Activated naive CD4-positive, alpha-beta T cell treated with anti-CD3 and anti-CD28 coated beads for 36 hours (primary cell): ENCODE measurements at regions not wholly inside any gene's neighbourhood (a gene's known extent, or its start where the extent isn't known, plus 50 kb on each side); places are given as distances from the start of the nearest gene placed in this dataset.

ENCODE experiments used
- CTCF ChIA-PET: fragments of 350-600 bp; sonication (Branson Sonifier 250); formaldehyde crosslinking; loops from one replicate; lab custom pipeline; 2021; ENCODE audit warnings: antibody characterized with exemption; lab: Charles Lee
- DNase-seq: peaks from one replicate; pipeline ENCODE4 v3.0.0-alpha.2; 2020
- H3K27ac Mint-ChIP-seq: one replicate; pipeline ENCODE4 v1.8.0; 2021; ENCODE audit warnings: mild to moderate bottlenecking, mixed read lengths
- H3K27me3 Mint-ChIP-seq: one replicate; pipeline ENCODE4 v1.8.0; 2021; ENCODE audit warnings: low read depth, mixed read lengths
- H3K36me3 Mint-ChIP-seq: one replicate; pipeline ENCODE4 v1.8.0; 2021; ENCODE audit warnings: low read depth, mixed read lengths
- H3K4me1 Mint-ChIP-seq: one replicate; pipeline ENCODE4 v1.8.0; 2021; ENCODE audit warnings: low read depth, mixed read lengths
- H3K4me3 Mint-ChIP-seq: one replicate; pipeline ENCODE4 v1.8.0; 2021; ENCODE audit warnings: mild to moderate bottlenecking, moderate library complexity, mixed read lengths
- H3K9me3 Mint-ChIP-seq: one replicate; pipeline ENCODE4 v1.8.0; 2021; ENCODE audit warnings: mixed read lengths
- intact Hi-C: fragments of 100-400 bp; cut with micrococcal nuclease; formaldehyde crosslinking; loops from one replicate; pipeline ENCODE4 v1.15.1; 2023

- peaks cover 35% of the 10 kb centered on the region for H3K4me1 Mint-ChIP-seq
- intact Hi-C loops: no loop called here
These were observed 115.2 kb upstream of the ATP1A1 start for GRCh38 chr1:116257836-116258235.

GRCh38 chr1:116258668-116259419 lies 114.2 kb upstream of the ATP1A1 start:
- Mint-ChIP-seq H3K4me3 (no peak overlapping the region), H3K9me3 (no peaks in the 10 kb centered on the region), H3K36me3 (no peaks in the 10 kb centered on the region), H3K27me3 (no peaks in the 10 kb centered on the region), H3K4me1 (peaks cover 39% of the 10 kb centered on the region), H3K27ac (no peak overlapping the region)
- no peak for DNase-seq
- intact Hi-C loops: no loop called here
- CTCF ChIA-PET: no interaction called here

More at GRCh38 chr1:116257836-116258235, 115.2 kb upstream of the ATP1A1 start:
- H3K9me3 Mint-ChIP-seq: no peaks in the 10 kb centered on the region
- CTCF ChIA-PET: no interaction called here
- H3K27ac Mint-ChIP-seq: no peak overlapping the region
- no peak overlapping the region for H3K4me3 Mint-ChIP-seq
- no peaks in the 10 kb centered on the region for H3K27me3 Mint-ChIP-seq
- no peaks in the 10 kb centered on the region for H3K36me3 Mint-ChIP-seq
- DNase-seq: no peak

- H3K9me3 Mint-ChIP-seq: no peaks in the 10 kb centered on the region
These were observed 113.4 kb upstream of the ATP1A1 start for GRCh38 chr1:116259663-116260062.

GRCh38 chr1:116260115-116260514 lies 112.9 kb upstream of the ATP1A1 start:
- Mint-ChIP-seq H3K4me3 (no peak overlapping the region), H3K4me1 (peaks cover 32% of the 10 kb centered on the region)
- intact Hi-C loops: no loop called here

More at GRCh38 chr1:116259663-116260062, 113.4 kb upstream of the ATP1A1 start:
- no peak overlapping the region for H3K27ac Mint-ChIP-seq
- intact Hi-C loops: no loop called here
- H3K4me1 Mint-ChIP-seq: peaks cover 37% of the 10 kb centered on the region
- CTCF ChIA-PET: no interaction called here
- H3K4me3 Mint-ChIP-seq: no peak overlapping the region
- no peaks in the 10 kb centered on the region for H3K27me3 Mint-ChIP-seq
- no peaks in the 10 kb centered on the region for H3K36me3 Mint-ChIP-seq
- no peak for DNase-seq

GRCh38 chr1:116260621-116261020 lies 112.4 kb upstream of the ATP1A1 start:
- Mint-ChIP-seq H3K4me1 (peaks cover 32% of the 10 kb centered on the region), H3K27me3 (no peaks in the 10 kb centered on the region), H3K4me3 (no peak overlapping the region), H3K9me3 (no peaks in the 10 kb centered on the region), H3K27ac (no peak overlapping the region), H3K36me3 (no peaks in the 10 kb centered on the region)
- intact Hi-C loops: no loop called here
- CTCF ChIA-PET: no interaction called here
- no peak for DNase-seq

More at GRCh38 chr1:116260115-116260514, 112.9 kb upstream of the ATP1A1 start:
- H3K36me3 Mint-ChIP-seq: no peaks in the 10 kb centered on the region
- CTCF ChIA-PET: no interaction called here
- no peak overlapping the region for H3K27ac Mint-ChIP-seq
- no peaks in the 10 kb centered on the region for H3K9me3 Mint-ChIP-seq
- H3K27me3 Mint-ChIP-seq: no peaks in the 10 kb centered on the region
- DNase-seq: no peak

GRCh38 chr1:116261227-116261626 lies 111.8 kb upstream of the ATP1A1 start:
- CTCF ChIA-PET: no interaction called here
- H3K36me3 Mint-ChIP-seq: no peaks in the 10 kb centered on the region
- peaks cover 32% of the 10 kb centered on the region for H3K4me1 Mint-ChIP-seq
- no peak overlapping the region for H3K4me3 Mint-ChIP-seq
- H3K27ac Mint-ChIP-seq: no peak overlapping the region
- intact Hi-C loops: no loop called here
- DNase-seq: no peak
- no peaks in the 10 kb centered on the region for H3K27me3 Mint-ChIP-seq
- no peaks in the 10 kb centered on the region for H3K9me3 Mint-ChIP-seq

- Mint-ChIP-seq H3K36me3 (no peaks in the 10 kb centered on the region), H3K9me3 (no peaks in the 10 kb centered on the region), H3K4me1 (peaks cover 30% of the 10 kb centered on the region), H3K4me3 (no peak overlapping the region), H3K27me3 (no peaks in the 10 kb centered on the region), H3K27ac (no peak overlapping the region)
- no peak for DNase-seq
- CTCF ChIA-PET: no interaction called here
- intact Hi-C loops: no loop called here
These were observed 110.6 kb upstream of the ATP1A1 start for GRCh38 chr1:116262207-116262994.

GRCh38 chr1:116262995-116263385 lies 110.1 kb upstream of the ATP1A1 start:
- DNase-seq: no peak
- Mint-ChIP-seq H3K9me3 (no peaks in the 10 kb centered on the region), H3K4me1 (peaks cover 31% of the 10 kb centered on the region), H3K36me3 (no peaks in the 10 kb centered on the region), H3K4me3 (no peak overlapping the region), H3K27me3 (no peaks in the 10 kb centered on the region), H3K27ac (no peak overlapping the region)
- CTCF ChIA-PET: no interaction called here
- intact Hi-C loops: no loop called here

- H3K4me1 Mint-ChIP-seq: peaks cover 29% of the 10 kb centered on the region
- no peaks in the 10 kb centered on the region for H3K27me3 Mint-ChIP-seq
- CTCF ChIA-PET: interaction anchor here (1.0 kb wide), 1 partner anchor 63 kb away, joined by 3 read pairs; no protein-coding TSS in a partner anchor
- H3K27ac Mint-ChIP-seq: no peak overlapping the region
- intact Hi-C loops: no loop called here
- H3K4me3 Mint-ChIP-seq: no peak overlapping the region
- no peaks in the 10 kb centered on the region for H3K9me3 Mint-ChIP-seq
- DNase-seq: no peak
- H3K36me3 Mint-ChIP-seq: no peaks in the 10 kb centered on the region
These were observed 106.8 kb upstream of the ATP1A1 start for GRCh38 chr1:116265931-116266863.

- no peaks in the 10 kb centered on the region for H3K27me3 Mint-ChIP-seq
- H3K36me3 Mint-ChIP-seq: no peaks in the 10 kb centered on the region
- intact Hi-C loops: no loop called here
- no peak for DNase-seq
- no peak overlapping the region for H3K27ac Mint-ChIP-seq
- H3K9me3 Mint-ChIP-seq: no peaks in the 10 kb centered on the region
- H3K4me1 Mint-ChIP-seq: peaks cover 27% of the 10 kb centered on the region
- CTCF ChIA-PET: interaction anchor here (0.8 kb wide), 1 partner anchor 219 kb away, joined by 3 read pairs; no protein-coding TSS in a partner anchor
- no peak overlapping the region for H3K4me3 Mint-ChIP-seq
These were observed 106.2 kb upstream of the ATP1A1 start for GRCh38 chr1:116266864-116267212.

GRCh38 chr1:116268211-116268610 lies 104.8 kb upstream of the ATP1A1 start:
- Mint-ChIP-seq H3K4me1 (peaks cover 16% of the 10 kb centered on the region), H3K27ac (no peak overlapping the region), H3K27me3 (no peaks in the 10 kb centered on the region), H3K36me3 (no peaks in the 10 kb centered on the region), H3K9me3 (no peaks in the 10 kb centered on the region), H3K4me3 (no peak overlapping the region)
- intact Hi-C loops: no loop called here
- peak; percentile 49 for DNase-seq
- CTCF ChIA-PET: interaction anchor here (0.8 to 1.0 kb wide), 2 partner anchors 10 to 217 kb away, joined by 3 read pairs; no protein-coding TSS in a partner anchor
